NCI-H1092 treated with DMSO at 0.1 percent for 48 hours (cell line): ENCODE measurements at regions not wholly inside any gene's neighbourhood (a gene's known extent, or its start where the extent isn't known, plus 50 kb on each side); places are given as distances from the start of the nearest gene placed in this dataset.
"Not testable (repeated sequence)": the region's sequence is repeated elsewhere in the genome, so short reads cannot be mapped to it uniquely, and the experiment has no call there.

Experiments
- DNase-seq: peaks from one replicate; lab custom pipeline; 2025; lab: John Stamatoyannopoulos, UW

- no peak for DNase-seq
Observed at GRCh38 chr14:100419856-100420255, 96.7 kb downstream of the SLC25A47 start.

- no peak for DNase-seq
Observed at GRCh38 chr14:100421756-100422470, 98.8 kb downstream of the SLC25A47 start.

GRCh38 chr14:100422556-100423316 is 99.6 kb downstream of the SLC25A47 start:
- DNase-seq = no peak

GRCh38 chr14:100423317-100424010 is 100.3 kb downstream of the SLC25A47 start:
- no peak for DNase-seq

- no peak for DNase-seq
Observed at GRCh38 chr14:100424504-100425428, 101.6 kb downstream of the SLC25A47 start.

GRCh38 chr14:100425429-100425827 is 102.3 kb downstream of the SLC25A47 start:
- no peak for DNase-seq

GRCh38 chr14:100426314-100426713 is 103.2 kb downstream of the SLC25A47 start:
- no peak for DNase-seq

- DNase-seq = no peak
Observed at GRCh38 chr14:100427166-100427565, 104.0 kb downstream of the SLC25A47 start.

GRCh38 chr14:100428727-100429126 is 105.6 kb downstream of the SLC25A47 start:
- no peak for DNase-seq

- no peak for DNase-seq
Observed at GRCh38 chr14:100429537-100429936, 106.4 kb downstream of the SLC25A47 start.

- no peak for DNase-seq
Observed at GRCh38 chr14:100430571-100430970, 107.4 kb downstream of the SLC25A47 start.

GRCh38 chr14:100431461-100431860 is 108.3 kb downstream of the SLC25A47 start:
- DNase-seq = not testable (repeated sequence)

- no peak for DNase-seq
Observed at GRCh38 chr14:100432652-100433427, 109.7 kb downstream of the SLC25A47 start.

- DNase-seq = no peak
Observed at GRCh38 chr14:100433428-100433814, 110.3 kb downstream of the SLC25A47 start.

GRCh38 chr14:100434033-100434601 is 111.0 kb downstream of the SLC25A47 start:
- no peak for DNase-seq

- no peak for DNase-seq
Observed at GRCh38 chr14:100434911-100435438, 111.8 kb downstream of the SLC25A47 start.

GRCh38 chr14:100435459-100435858 is 112.3 kb downstream of the SLC25A47 start:
- no peak for DNase-seq

- DNase-seq = no peak
Observed at GRCh38 chr14:100436745-100437406, 113.7 kb downstream of the SLC25A47 start.

GRCh38 chr14:100438271-100438670 is 115.1 kb downstream of the SLC25A47 start:
- DNase-seq = no peak
